Upper lobe of left lung (tissue), 4 donors: ENCODE measurements at regions not wholly inside any gene's neighbourhood (a gene's known extent, or its start where the extent isn't known, plus 50 kb on each side); places are given as distances from the start of the nearest gene placed in this dataset.

Source experiments
- CTCF ChIP-seq, 6 experiments: fragments of 450-650 bp in 4 of 6; fragments of 200-600 bp in 2 of 6; sonication (generic) in 2 of 6; IDR thresholded peaks; one replicate each; pipeline ENCODE4 v1.5.1; 2016 to 2019; ENCODE audit warnings: antibody characterized with exemption in 6 of 6
- EP300 ChIP-seq, 4 donors: sonication (generic); formaldehyde crosslinking; IDR thresholded peaks; one replicate each; pipeline ENCODE4 v1.5.1; 2017; ENCODE audit warnings: antibody characterized with exemption in 4 of 4, control low read depth in 2 of 4
- POLR2A ChIP-seq, 4 donors: fragments of 450-650 bp; IDR thresholded peaks; one replicate each; pipeline ENCODE4 v1.5.1; 2016 to 2017; ENCODE audit warnings: antibody characterized with exemption in 4 of 4, mild to moderate bottlenecking in 2 of 4

DNA sequence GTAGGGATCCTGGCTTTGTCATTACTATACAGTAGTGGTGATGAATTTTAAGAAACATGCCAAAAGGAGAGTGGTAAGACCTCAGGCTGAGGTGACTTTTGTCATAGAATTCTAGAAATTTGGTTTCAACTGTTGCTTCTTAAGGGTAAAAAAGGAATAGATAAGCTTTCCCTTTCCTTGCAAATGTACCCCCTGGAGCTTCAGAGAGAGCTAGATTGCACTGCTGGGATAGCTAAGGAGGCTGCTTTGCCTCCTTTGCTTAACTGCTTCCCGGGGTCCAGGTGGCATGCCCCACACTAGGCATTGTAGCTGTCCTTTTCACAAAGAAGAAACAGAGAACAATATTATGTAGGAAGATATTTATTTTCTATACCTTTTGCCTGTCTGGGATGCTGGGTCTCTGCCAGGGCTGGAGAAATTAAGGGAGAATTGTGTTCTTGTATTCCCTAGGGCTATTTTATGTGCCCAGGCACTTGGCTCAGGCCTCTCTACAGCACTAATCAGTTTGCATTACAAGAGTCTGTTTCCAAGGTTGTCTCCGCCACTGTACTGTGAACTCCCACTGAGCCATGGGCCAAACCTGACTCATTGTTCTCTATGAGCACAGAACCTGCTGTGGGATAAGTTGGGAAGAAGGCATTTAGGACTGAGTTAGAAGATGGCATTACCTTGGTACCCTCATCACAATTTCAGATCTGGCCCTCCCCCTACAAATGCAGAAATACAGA lies 460.0 kb downstream of the PDCD6IP start:
- TF ChIP-seq CTCF (IDR thresholded peaks at IDR 0.05) (no peak), EP300 (IDR thresholded peaks at IDR 0.05) (no peak), POLR2A (IDR thresholded peaks at IDR 0.05) (no peak)
